IPS DF 4.7 (cell line): ENCODE measurements at regions not wholly inside any gene's neighbourhood (a gene's known extent, or its start where the extent isn't known, plus 50 kb on each side); places are given as distances from the start of the nearest gene placed in this dataset.
"Not testable (repeated sequence)": the region's sequence is repeated elsewhere in the genome, so short reads cannot be mapped to it uniquely, and the experiment has no call there.

ENCODE experiments used
- DNase-seq: peaks from one replicate; pipeline ENCODE4 v3.0.0-alpha.2; 2013; ENCODE audit warnings: low spot score; ENCODE audit errors: extremely low read depth

GRCh38 chr7:29696402-29696801 lies 109.9 kb upstream of the WIPF3 start:
- DNase-seq = not testable (repeated sequence)

DNA sequence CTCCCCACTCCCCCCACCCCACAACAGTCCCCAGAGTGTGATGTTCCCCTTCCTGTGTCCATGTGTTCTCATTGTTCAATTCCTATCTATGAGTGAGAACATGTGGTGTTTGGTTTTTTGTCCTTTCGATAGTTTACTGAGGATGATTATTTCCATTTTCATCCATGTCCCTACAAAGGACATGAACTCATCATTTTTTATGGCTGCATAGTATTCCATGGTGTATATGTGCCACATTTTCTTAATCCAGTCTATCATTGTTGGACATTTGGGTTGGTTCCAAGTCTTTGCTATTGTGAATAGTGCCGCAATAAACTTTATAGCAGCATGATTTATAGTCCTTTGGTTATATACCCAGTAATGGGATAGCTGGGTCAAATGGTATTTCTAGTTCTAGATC lies 106.6 kb upstream of the WIPF3 start:
- DNase-seq = not testable (repeated sequence)

DNA sequence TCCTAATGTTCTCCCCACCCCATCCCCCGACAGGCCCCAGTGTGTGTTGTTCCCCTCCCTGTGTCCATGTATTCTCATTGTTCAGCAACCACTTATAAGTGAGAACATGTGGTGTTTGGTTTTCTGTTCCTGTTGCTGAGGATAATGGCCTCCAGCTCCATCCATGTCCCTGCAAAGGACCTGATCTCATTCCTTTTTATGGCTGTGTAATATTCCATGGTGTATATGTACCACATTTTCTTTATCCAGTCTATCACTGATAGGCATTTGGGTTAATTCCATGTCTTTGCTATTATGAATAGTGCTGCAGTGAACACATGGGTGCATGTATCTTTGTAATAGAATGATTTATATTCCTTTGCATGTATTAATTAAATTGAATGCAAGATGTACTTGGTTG lies 104.8 kb upstream of the WIPF3 start:
- DNase-seq = not testable (repeated sequence)

- not testable (repeated sequence) for DNase-seq
These were observed 102.5 kb upstream of the WIPF3 start for GRCh38 chr7:29703830-29704229.

DNA sequence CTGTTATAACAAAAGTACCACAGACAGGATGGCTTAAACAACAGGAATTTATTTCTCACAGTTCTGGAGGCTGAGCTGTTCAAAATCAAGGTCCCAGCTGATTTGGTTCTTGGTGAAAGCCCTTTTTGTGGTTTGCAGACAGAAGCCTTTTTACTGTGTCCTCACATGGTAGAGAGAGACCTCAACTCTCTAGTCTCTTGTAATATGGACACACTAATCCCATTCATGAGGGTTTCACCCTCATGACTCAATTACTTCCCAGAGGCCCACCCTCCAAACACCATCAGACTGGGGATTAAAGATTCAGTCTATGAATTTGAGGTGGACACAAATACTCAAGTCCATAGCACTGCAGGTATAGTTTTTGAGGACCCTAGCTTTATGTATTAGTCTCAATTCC lies 97.3 kb upstream of the WIPF3 start:
- DNase-seq = not testable (repeated sequence)

GRCh38 chr7:29723127-29723526 lies 83.2 kb upstream of the WIPF3 start:
- DNase-seq = peak; percentile 14

GRCh38 chr7:29723599-29723998 lies 82.7 kb upstream of the WIPF3 start:
- DNase-seq = no peak

GRCh38 chr7:29729534-29730165 lies 76.7 kb upstream of the WIPF3 start:
- DNase-seq = not testable (repeated sequence)

GRCh38 chr7:29734246-29734731 lies 72.0 kb upstream of the WIPF3 start:
- DNase-seq = no peak

DNA sequence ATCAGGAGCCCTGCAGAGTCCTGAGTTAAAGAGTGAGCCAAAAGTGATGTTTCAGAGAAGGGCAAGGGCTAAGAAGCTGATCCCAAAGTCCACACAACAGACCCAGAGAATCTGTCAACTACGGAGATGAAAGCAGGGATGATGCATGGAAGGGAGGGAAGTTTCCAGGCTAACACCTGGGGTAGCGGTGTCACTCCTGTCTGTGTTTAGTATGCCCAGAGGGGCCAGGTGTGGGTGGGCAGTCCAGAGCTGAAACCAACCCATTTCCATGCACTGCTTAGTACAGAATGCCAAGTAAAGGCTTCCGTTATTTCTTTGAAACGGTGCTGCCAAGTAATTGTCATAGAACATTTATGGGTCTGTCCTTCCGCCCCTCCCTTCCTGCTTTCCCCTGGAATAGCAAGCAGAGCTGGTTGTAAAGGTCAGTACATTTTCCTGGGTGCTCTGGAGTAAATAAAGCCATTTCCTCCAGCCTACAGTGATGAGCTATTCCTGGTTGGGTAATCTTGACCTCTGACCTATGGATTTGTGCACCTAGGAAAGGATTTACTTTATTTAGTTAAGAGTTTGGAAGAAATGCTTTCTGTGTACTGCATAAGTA lies 58.6 kb upstream of the WIPF3 start:
- DNase-seq = not testable (repeated sequence)

DNA sequence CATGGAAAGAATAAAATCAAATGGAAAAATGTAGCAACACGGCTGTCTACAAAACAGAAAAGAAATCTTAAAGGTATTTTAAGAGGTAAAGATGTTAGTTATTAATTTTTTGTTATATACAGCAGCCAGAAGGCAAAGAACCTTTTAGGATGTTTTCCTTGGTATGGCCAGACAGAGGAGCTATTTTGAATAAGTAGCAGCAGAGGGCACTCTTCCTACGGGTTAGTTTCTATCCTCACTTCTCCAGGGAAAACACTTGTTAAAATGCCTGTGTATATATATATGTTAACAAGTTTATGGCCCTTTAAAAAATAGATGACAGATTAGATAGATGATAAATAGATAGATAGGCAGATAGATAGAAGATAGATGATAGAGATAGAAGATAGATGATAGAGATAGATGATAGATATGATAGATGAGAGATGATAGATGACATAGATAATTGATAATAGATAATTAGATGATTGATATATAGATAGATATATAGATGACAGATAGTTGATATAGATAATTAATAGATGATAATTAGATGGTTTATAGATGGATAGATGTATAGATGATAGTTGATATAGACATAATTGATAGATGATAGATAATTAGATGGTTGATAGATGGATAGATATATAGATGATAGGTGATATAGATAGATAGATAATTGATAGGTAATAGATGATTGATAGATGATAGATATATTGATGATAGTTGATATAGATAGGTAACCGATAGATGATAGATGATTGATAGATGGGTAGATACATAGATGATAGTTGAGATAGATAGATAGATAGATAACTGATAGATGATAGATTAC lies 57.8 kb upstream of the WIPF3 start:
- DNase-seq = no peak

GRCh38 chr7:29749701-29750321 lies 56.5 kb upstream of the WIPF3 start:
- no peak for DNase-seq

- not testable (repeated sequence) for DNase-seq
These were observed 55.9 kb upstream of the WIPF3 start for GRCh38 chr7:29750373-29750940.

GRCh38 chr7:29751012-29751411 lies 55.3 kb upstream of the WIPF3 start:
- not testable (repeated sequence) for DNase-seq

DNA sequence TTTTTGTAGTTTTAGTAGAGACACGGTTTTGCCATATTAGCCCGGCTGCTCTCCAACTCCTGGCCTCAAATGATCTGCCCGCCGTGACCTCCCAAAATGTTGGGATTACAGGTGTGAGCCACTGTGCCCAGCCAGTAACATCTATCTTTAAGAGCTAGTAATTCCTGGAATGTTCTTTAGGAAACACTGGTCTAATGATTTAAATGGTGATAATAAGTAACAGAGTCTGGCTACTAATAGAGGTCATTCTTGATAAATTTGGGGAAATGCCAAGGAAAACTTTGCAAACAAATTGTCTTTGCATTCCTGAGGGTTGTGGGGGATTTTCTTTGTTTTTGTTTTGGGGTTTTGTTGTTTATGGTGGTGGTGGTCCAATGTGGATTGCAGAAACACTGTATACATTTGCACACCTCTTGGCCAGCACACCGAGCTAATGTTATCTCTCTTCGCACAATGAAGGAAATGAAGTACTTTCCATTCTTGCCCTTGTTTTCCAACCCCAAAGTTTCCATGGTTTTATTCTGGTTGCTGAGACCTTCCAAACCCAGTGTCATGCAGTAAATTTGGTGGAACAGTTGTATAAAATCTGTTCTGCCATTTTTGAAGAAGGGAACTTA lies 51.3 kb upstream of the WIPF3 start:
- no peak for DNase-seq
